NCI-H2227 (cell line): ENCODE measurements at regions not wholly inside any gene's neighbourhood (a gene's known extent, or its start where the extent isn't known, plus 50 kb on each side); places are given as distances from the start of the nearest gene placed in this dataset.

Experiments used
- DNase-seq: peaks from one replicate; lab custom pipeline; 2025; ENCODE audit not compliant: unreplicated experiment; lab: John Stamatoyannopoulos, UW

- no peak for DNase-seq
These were observed 102.5 kb upstream of the ATP1B1 start for GRCh38 chr1:169003864-169004516.

GRCh38 chr1:169005776-169006175, 100.7 kb upstream of the ATP1B1 start:
- no peak for DNase-seq

DNA sequence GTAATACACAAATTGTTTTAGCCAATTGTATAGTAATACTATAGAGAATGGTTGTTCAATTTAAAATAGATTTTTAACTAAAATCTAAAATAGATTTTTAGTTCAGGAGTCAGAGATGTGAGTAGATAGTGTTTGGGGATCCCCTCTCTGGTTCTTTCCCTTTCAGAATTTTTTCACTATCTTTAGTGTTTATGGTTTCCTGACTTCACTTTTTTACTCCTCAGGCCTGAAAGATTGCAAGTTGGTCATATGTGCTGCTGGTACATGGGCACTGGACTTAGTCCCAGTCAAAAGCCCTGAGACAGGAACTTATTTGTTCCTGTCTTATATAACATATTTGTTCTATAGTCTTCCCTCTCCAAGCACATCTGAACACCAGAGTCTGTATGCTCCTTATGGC, 96.8 kb upstream of the ATP1B1 start:
- DNase-seq: no peak

DNA sequence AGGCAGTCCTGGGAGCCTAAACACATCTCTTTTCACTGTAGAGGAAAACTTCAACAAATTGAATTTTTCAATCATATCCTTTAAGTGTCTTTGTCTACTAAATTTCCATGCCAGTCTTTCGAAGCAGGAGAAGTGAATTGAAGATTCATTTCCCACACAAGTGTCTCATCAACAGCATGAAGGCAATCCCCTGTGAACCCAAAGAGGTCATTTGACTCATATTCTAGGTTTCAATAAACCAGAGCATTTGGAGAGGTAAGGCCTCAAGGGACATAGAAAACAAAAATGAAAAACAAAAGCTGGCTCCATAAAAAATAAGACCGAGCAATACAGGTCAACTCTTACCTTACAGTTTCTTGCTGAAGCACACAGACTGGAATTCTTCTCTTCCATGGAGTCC, 94.1 kb upstream of the ATP1B1 start:
- no peak for DNase-seq

DNA sequence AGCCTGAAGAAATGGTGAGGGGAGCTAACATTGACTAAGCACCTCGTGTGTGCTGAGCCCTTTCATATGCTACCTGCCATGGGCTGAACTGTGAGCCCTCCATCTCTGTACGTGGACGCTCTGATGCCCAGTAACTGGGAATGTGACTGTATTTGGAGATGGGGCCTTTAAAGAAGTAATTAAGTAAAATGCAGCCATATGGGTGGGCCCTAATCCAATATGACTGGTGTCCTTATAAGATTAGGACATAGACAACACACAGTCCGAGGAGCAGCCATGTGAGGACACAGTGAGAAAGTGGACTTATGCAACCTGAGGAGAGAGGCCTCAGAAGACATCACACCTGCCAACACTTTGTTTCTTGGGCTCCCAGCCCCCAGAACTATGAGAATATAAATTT, 92.7 kb upstream of the ATP1B1 start:
- DNase-seq: no peak

DNA sequence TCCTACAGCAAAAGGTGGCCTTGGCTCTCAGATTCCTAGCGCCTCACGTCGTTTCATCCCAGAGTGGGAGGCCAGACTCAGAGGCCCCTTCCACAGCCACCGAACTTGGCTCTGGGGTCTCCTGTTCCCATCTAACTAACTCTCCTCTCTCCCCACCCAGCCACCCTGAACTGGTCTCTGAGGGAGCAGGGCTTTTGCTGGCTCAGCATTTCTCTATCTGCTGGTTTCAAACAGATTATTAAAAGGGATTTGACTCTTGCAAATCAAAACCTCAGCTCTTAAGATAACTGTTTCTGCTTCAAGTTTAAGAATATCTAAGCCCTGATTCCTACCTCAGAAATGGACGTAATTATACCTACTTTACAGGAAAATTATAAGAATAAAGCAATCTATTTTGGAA, 91.0 kb upstream of the ATP1B1 start:
- no peak for DNase-seq

DNA sequence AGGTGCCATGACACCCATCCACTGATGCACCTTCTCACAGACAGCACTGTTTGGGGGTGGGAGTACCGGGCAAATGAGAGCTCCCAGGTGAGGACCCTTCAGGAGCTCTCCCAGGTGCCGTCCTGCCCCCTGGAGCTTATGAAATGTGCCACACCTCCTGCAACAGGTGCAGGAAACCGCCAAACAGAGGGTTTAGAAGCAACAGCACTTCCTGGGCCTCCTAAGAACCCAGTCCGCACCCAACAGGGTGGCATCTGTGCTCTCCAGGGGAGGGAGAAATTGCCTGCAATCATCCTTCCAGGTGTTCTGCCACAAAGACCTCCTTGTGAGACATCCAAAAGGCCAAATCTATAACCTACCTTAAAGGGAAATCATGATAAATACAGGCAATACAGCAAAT, 87.7 kb upstream of the ATP1B1 start:
- DNase-seq: no peak

DNA sequence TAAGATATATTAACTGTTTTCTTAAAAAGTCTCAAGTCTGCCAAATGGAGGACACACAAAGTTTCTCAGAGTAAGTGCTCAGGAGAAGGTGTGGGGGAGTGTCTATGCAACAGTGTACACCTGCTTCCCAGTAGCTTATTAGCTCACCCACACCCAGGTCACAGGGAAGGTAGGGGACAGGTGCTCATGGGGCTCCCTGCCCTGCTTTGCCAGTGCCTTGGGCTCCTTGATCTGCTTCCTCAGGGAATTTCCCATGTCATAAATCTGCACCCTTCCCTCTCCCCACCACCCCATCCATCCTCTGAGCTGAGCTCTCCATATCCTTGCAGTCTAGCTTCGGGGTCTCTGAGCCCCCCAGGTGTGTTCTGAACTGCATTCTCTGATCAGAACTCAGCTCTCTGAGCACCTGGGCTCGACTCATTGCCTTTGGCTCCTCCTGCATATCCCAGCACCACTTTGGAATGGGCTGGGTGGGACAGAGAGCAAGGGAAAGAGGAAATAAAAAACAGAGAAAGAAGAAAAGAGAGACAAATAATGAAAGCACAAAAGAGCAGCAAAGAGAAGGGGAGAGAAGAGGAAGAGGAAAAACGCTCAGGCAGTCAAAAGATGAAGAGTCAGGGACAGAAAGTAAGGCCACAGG, 87.0 kb upstream of the ATP1B1 start:
- DNase-seq: no peak

GRCh38 chr1:169020684-169021083, 85.8 kb upstream of the ATP1B1 start:
- DNase-seq: no peak

- DNase-seq: no peak
These were observed 83.8 kb upstream of the ATP1B1 start for GRCh38 chr1:169022648-169023047.

DNA sequence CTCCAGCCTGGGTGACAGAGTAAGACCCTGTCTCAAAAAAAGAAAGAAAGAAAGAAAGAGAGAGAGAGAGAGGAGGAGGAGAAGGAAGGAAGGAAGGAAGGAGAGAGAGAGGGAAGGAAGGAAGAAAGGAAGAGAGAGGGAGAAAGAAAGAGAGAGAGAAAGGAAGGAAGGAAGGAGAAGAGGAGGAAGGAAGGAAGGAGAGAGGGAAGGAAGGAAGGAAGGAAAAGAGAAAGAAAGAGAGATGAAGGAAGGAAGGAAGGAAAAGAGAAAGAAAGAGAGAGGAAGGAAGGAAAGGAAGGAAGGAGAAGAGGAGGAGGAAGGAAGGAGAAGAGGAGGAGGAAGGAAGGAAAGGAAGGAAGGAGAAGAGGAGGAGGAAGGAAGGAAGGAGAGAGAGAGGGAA, 82.2 kb upstream of the ATP1B1 start:
- no peak for DNase-seq

- DNase-seq: no peak
These were observed 81.7 kb upstream of the ATP1B1 start for GRCh38 chr1:169024800-169025271.

DNA sequence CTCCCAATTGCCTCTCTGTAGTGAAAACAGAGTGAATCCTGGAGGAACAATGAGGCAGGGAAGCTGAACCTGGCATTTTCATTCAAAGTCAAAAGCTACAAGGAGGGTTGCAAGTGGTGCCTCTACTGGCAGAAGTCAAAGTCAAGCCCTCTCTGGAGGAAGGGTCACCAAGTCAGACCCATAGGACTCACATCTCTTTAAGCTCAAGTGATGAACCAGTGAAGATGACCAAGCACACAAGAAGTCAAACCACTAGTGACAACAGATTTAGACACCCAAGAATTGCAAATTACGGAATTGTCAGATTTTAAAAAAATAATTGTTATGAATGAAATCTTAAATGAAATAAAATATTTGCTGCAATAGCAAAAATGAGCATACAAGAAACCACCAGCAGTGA, 81.1 kb upstream of the ATP1B1 start:
- DNase-seq: no peak

- no peak for DNase-seq
These were observed 78.7 kb upstream of the ATP1B1 start for GRCh38 chr1:169027607-169028320.

DNA sequence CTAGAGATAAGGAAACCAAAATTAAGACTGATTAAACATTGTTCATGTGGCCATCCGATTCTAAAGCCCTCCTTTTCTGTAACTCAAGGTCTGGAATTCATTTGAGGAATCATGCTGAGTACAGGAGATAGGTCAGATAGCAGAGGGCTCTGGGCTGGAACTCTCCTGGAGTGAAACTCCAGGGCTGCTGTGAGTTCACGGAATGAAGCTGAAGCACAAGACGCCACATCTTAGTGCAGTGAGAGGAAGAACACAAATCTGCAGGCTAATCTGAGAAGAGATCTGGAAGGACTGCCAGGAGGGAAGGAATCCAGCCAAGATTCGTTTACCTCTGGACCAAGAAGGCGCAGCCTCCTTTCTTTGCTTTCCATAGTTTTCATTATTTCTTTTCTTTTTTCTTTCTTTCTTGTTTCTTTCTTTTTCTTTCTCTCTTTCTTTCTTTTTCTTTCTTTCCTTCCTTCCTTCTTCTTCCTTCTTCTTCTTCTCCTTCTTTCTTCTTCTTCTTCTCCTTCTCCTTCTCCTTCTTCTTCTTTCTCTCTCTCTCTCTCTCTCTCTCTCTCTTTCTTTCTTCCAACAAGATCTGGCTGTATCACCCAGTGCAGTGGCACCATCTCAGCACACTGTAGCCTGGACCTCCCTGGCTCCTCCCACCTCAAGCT, 74.8 kb upstream of the ATP1B1 start:
- DNase-seq: no peak

- DNase-seq: no peak
These were observed 65.1 kb upstream of the ATP1B1 start for GRCh38 chr1:169041366-169041765.

- DNase-seq: no peak
These were observed 64.1 kb upstream of the ATP1B1 start for GRCh38 chr1:169042377-169042776.

DNA sequence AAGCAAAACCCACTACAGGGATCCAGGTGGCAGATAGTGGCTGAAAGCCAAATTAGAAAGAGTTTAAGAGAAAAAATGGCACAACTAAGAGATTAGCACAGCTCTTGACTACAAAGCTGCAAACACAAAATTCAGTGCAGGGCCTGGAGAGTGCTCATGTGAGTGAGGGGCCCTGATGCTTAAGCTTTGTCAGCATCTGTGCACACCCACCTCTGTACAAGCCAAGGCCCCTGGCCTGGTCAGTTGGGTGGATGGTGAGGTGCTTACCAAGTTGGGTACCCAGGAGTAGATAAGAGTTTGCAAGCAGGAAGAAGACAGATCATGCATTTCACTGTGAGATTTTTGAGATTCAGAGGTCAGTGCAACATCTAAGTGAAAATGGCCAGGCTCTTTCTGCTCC, 62.7 kb upstream of the ATP1B1 start:
- DNase-seq: no peak

DNA sequence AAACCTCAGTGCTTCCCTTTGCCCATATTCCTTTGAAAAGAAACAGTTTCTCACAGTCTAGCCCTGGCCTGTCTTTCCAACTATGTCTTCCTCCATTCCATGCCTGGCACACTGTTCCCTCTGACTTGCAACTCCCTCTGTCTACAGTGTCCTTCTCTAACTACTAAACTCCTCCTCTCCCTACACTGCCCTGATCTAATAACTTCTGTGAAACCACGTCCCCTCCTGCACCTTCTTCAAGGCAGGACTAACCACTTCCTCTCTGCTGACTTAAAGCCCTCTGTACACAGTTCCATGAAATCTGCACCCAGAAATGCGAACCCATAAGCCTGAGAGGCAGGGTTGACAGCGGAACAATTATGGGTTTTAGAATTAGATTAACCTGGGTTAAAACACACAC, 62.2 kb upstream of the ATP1B1 start:
- DNase-seq: no peak

GRCh38 chr1:169044971-169045370, 61.5 kb upstream of the ATP1B1 start:
- DNase-seq: no peak

DNA sequence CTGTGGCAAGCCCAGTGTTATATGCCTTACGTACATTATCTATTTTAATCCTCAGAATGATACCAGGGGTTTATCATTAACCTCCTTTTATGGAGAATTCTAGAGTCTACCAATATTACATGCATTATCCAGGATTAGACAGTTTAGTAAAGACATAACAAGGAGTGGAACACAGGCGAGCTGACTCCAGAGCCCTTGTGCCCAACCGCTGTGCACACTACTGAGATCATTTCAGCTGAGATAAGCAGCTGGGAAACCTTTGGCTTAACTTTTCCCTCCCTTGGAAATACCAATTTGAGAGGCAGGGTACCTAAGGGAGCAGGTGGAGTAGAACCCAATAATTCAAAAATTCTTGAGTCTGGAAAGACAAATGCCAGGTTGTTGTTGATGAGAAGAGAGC, 59.8 kb upstream of the ATP1B1 start:
- no peak for DNase-seq

GRCh38 chr1:169047074-169047473, 59.4 kb upstream of the ATP1B1 start:
- no peak for DNase-seq
